ENCODE measurements at regions not wholly inside any gene's neighbourhood (a gene's known extent, or its start where the extent isn't known, plus 50 kb on each side); places are given as distances from the start of the nearest gene placed in this dataset.

DNA sequence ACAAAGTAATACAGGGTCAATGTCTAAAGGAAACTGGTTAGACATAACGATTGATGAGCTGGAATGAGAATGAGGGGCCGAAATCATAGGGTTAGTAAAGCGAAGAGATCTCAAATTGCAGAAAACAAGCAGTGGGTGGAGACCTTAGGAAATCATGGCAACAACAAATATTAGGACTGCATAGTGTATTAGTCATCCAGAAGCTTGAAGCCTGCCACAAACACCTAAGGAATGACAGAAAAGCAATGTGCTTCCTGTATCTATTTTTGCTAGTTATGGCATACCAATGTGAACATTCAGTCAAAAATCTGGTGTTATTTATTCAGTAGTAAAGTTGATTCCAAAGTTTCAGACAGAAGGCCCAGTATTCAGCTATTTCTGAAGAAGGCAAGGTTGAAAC is 410.9 kb upstream of the CT83 start:
- Mint-ChIP-seq H3K4me3 (no peak overlapping the region), H3K36me3 (no peaks in the 10 kb centered on the region), H3K4me1 (ENCODE audit: unreplicated experiment) (peaks cover 4% of the 10 kb centered on the region), H3K9me3 (no peaks in the 10 kb centered on the region), H3K27me3 (no peaks in the 10 kb centered on the region), H3K27ac (peak overlapping the region; percentile 16)
- DNase-seq (ENCODE audit: extremely low spot score, unreplicated experiment) = no peak
- TF ChIP-seq, protein P1, sequence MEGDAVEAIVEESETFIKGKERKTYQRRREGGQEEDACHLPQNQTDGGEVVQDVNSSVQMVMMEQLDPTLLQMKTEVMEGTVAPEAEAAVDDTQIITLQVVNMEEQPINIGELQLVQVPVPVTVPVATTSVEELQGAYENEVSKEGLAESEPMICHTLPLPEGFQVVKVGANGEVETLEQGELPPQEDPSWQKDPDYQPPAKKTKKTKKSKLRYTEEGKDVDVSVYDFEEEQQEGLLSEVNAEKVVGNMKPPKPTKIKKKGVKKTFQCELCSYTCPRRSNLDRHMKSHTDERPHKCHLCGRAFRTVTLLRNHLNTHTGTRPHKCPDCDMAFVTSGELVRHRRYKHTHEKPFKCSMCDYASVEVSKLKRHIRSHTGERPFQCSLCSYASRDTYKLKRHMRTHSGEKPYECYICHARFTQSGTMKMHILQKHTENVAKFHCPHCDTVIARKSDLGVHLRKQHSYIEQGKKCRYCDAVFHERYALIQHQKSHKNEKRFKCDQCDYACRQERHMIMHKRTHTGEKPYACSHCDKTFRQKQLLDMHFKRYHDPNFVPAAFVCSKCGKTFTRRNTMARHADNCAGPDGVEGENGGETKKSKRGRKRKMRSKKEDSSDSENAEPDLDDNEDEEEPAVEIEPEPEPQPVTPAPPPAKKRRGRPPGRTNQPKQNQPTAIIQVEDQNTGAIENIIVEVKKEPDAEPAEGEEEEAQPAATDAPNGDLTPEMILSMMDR (conservative IDR thresholded peaks at IDR 0.05) = no peak

DNA sequence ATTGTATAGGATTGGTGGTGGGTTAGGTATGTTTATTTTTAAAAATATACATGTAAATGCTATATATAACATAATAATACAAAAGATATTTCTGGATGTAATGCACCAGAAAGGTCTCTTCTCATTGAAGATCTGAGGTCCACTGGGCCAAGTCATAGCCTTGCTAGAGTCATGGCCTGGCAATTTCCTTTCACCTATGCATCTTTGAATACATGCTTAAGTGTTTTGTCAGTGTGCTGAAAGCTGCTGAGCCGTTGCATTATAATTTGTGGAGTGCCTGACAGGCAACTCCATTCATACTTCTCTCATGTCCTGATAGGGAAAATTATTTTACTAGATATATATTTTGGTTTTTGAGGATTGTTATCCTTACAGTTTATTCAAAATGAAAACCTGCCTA is 410.2 kb upstream of the CT83 start:
- no peaks in the 10 kb centered on the region for H3K36me3 Mint-ChIP-seq
- H3K27me3 Mint-ChIP-seq = no peaks in the 10 kb centered on the region
- no peak overlapping the region for H3K4me3 Mint-ChIP-seq
- TF ChIP-seq, protein P1 (conservative IDR thresholded peaks at IDR 0.05) = no peak
- no peak for DNase-seq (ENCODE audit: extremely low spot score, unreplicated experiment)
- H3K4me1 Mint-ChIP-seq (ENCODE audit: unreplicated experiment) = peaks cover 4% of the 10 kb centered on the region
- H3K9me3 Mint-ChIP-seq = no peaks in the 10 kb centered on the region
- H3K27ac Mint-ChIP-seq = peak overlapping the region; percentile 16

DNA sequence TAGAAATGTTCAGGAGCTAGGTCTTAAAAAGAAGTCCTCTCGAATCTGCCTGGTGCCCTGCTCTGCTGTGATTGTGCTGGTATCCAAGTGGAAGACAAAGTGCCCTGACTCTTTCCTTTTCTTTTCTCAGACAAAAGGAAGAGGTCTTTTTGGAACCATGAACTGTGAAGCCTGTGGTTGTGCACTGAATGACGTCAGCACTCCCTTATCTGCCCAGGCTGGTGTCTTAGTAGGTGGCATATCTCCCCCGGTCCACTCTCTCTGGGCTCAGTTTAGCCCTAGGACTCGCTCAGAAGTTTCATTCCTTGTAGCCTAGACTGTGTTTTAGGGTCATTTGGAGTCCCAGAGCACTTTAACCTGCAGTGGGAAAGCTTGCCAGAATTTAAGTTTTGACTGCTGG is 400.3 kb upstream of the CT83 start:
- Mint-ChIP-seq H3K27ac (no peak overlapping the region), H3K4me3 (no peak overlapping the region), H3K27me3 (no peaks in the 10 kb centered on the region), H3K4me1 (ENCODE audit: unreplicated experiment) (no peaks in the 10 kb centered on the region), H3K36me3 (no peaks in the 10 kb centered on the region), H3K9me3 (no peaks in the 10 kb centered on the region)
- DNase-seq (ENCODE audit: extremely low spot score, unreplicated experiment) = no peak
- TF ChIP-seq, protein P1 (conservative IDR thresholded peaks at IDR 0.05) = no peak

DNA sequence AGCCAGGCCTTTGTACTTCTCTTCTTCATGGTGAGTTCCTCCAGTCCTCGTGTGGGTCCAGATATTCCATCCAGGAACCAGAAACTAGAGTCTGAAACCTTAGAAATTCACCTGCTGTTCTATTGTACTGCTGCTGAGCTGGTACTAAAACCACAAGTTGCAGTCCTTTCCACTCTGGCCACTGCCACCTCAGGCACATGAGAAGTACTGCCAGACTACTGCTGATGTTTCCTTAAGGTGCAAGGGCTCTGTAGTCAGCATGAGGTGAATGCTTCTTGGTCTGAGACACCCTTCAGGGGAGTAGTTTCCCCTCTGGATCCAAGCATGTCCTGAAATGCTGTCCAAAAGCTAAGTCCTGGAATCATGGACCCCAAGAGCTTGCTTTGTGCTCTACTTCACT is 399.6 kb upstream of the CT83 start:
- H3K4me3 Mint-ChIP-seq = no peak overlapping the region

DNA sequence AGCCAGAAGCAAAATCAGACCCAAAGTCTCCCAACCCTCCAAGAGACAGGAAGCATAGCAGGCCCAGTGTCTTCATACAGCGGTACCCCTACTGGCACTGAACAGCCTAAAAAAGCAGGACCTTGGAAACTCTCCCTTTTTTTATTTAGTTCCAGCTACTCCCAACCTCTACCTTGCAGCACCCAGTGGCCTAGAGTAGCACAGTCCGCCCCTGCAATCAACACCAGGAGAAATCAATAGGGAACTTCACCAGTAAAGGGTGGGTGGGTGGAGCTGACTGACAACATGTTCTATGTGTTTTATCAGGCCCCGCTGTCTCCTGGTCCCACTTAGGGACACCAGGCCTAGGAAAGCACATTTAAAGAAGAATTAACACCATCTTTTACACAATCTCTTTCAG is 378.5 kb upstream of the CT83 start:
- Mint-ChIP-seq H3K27ac (no peak overlapping the region), H3K9me3 (no peaks in the 10 kb centered on the region), H3K27me3 (no peaks in the 10 kb centered on the region), H3K4me1 (ENCODE audit: unreplicated experiment) (no peaks in the 10 kb centered on the region), H3K36me3 (no peaks in the 10 kb centered on the region), H3K4me3 (no peak overlapping the region)
- TF ChIP-seq, protein P1 (conservative IDR thresholded peaks at IDR 0.05) = no peak
- no peak for DNase-seq (ENCODE audit: extremely low spot score, unreplicated experiment)

More for the DNA sequence above, 399.6 kb upstream of the CT83 start:
- no peak for DNase-seq (ENCODE audit: extremely low spot score, unreplicated experiment)
- H3K4me1 Mint-ChIP-seq (ENCODE audit: unreplicated experiment) = no peaks in the 10 kb centered on the region
- no peaks in the 10 kb centered on the region for H3K27me3 Mint-ChIP-seq
- TF ChIP-seq, protein P1 (conservative IDR thresholded peaks at IDR 0.05) = no peak
- no peaks in the 10 kb centered on the region for H3K9me3 Mint-ChIP-seq
- H3K36me3 Mint-ChIP-seq = no peaks in the 10 kb centered on the region
- no peak overlapping the region for H3K27ac Mint-ChIP-seq

DNA sequence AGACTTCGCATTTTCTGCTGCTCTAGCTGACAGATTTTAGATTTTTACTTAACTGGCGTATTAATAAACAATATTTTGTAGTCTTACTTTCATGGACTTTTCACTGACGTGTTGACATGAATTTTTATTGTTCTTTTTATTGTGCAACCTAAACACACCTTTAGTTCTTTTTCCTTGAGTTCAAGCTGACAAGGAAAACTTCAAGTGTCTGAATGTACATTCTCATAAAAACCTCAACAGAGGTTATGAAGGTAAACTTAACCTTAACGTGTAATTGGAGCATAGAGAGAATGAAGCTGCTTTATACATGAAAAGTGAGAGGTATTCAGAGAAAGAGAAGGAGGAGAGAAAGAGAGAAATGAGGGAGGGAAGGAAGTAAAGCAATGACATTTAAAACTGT is 364.3 kb upstream of the CT83 start:
- TF ChIP-seq, protein P1 (conservative IDR thresholded peaks at IDR 0.05) = no peak
- H3K4me1 Mint-ChIP-seq (ENCODE audit: unreplicated experiment) = no peaks in the 10 kb centered on the region
- H3K9me3 Mint-ChIP-seq = no peaks in the 10 kb centered on the region
- H3K36me3 Mint-ChIP-seq = no peaks in the 10 kb centered on the region
- H3K27ac Mint-ChIP-seq = no peak overlapping the region
- no peak for DNase-seq (ENCODE audit: extremely low spot score, unreplicated experiment)
- H3K27me3 Mint-ChIP-seq = no peaks in the 10 kb centered on the region
- no peak overlapping the region for H3K4me3 Mint-ChIP-seq

All from type B pancreatic cell (in vitro differentiated cells).